ENCODE measurements at regions not wholly inside any gene's neighbourhood (a gene's known extent, or its start where the extent isn't known, plus 50 kb on each side); places are given as distances from the start of the nearest gene placed in this dataset.

DNA sequence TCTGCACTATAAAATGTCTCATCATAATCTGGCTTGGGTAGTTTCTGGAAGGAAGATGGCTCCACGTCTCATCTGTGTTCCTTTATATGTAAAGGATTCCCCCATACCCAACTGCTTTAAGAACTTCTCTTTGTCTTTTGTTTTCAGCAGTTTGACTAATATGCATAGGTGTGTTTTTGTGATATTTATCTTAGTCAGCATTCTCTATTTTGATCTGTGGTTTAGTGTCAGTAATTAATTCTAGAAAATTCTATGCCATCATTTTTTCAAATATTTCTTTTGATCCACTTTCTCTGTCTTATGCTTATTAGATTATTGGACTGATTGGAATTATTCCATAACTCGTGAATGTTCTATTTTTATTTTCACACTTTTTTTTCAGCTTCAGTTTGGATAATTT is 286.3 kb upstream of the THRB start:
- TF ChIP-seq POLR2AphosphoS5 (IDR thresholded peaks at IDR 0.05; ENCODE audit: insufficient read depth in 1 of 2, low read depth in 1 of 2), result no peak
- TF ChIP-seq, protein P1, sequence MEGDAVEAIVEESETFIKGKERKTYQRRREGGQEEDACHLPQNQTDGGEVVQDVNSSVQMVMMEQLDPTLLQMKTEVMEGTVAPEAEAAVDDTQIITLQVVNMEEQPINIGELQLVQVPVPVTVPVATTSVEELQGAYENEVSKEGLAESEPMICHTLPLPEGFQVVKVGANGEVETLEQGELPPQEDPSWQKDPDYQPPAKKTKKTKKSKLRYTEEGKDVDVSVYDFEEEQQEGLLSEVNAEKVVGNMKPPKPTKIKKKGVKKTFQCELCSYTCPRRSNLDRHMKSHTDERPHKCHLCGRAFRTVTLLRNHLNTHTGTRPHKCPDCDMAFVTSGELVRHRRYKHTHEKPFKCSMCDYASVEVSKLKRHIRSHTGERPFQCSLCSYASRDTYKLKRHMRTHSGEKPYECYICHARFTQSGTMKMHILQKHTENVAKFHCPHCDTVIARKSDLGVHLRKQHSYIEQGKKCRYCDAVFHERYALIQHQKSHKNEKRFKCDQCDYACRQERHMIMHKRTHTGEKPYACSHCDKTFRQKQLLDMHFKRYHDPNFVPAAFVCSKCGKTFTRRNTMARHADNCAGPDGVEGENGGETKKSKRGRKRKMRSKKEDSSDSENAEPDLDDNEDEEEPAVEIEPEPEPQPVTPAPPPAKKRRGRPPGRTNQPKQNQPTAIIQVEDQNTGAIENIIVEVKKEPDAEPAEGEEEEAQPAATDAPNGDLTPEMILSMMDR (IDR thresholded peaks at IDR 0.05), result no peak
